ENCODE measurements at regions not wholly inside any gene's neighbourhood (a gene's known extent, or its start where the extent isn't known, plus 50 kb on each side); places are given as distances from the start of the nearest gene placed in this dataset.
"Not testable (repeated sequence)": the region's sequence is repeated elsewhere in the genome, so short reads cannot be mapped to it uniquely, and the experiment has no call there.

DNA sequence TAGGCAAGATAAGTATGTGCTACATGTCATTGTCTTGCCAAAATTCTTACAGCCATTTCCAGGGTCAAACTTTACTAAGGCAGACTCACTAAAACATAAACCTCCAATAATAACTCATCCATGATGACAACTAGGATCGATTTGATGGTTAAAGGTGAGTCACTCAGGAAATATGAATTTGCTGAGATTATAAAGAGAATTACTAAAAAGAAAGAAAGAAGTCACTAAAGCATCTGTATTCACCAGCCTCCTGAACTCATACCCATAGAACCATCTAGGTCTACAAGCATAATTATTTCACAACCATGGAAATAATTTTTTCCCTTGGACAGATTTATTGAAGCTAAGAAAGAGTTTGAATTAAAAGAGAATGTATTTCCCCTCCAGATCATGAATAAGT lies 258.6 kb downstream of the TLE1 start:
- Mint-ChIP-seq H3K9me3 (ENCODE audit: unreplicated experiment) (peaks cover 12% of the 10 kb centered on the region), H3K36me3 (ENCODE audit: unreplicated experiment) (peaks cover 29% of the 10 kb centered on the region), H3K27me3 (ENCODE audit: unreplicated experiment) (no peaks in the 10 kb centered on the region), H3K4me1 (ENCODE audit: low read depth, unreplicated experiment) (no peaks in the 10 kb centered on the region), H3K27ac (ENCODE audit: unreplicated experiment) (no peak overlapping the region), H3K4me3 (ENCODE audit: unreplicated experiment) (no peak overlapping the region)
- no peak for DNase-seq
- TF ChIP-seq, protein P1, sequence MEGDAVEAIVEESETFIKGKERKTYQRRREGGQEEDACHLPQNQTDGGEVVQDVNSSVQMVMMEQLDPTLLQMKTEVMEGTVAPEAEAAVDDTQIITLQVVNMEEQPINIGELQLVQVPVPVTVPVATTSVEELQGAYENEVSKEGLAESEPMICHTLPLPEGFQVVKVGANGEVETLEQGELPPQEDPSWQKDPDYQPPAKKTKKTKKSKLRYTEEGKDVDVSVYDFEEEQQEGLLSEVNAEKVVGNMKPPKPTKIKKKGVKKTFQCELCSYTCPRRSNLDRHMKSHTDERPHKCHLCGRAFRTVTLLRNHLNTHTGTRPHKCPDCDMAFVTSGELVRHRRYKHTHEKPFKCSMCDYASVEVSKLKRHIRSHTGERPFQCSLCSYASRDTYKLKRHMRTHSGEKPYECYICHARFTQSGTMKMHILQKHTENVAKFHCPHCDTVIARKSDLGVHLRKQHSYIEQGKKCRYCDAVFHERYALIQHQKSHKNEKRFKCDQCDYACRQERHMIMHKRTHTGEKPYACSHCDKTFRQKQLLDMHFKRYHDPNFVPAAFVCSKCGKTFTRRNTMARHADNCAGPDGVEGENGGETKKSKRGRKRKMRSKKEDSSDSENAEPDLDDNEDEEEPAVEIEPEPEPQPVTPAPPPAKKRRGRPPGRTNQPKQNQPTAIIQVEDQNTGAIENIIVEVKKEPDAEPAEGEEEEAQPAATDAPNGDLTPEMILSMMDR (IDR thresholded peaks at IDR 0.05; ENCODE audit: partially characterized antibody, unreplicated experiment), result no peak

DNA sequence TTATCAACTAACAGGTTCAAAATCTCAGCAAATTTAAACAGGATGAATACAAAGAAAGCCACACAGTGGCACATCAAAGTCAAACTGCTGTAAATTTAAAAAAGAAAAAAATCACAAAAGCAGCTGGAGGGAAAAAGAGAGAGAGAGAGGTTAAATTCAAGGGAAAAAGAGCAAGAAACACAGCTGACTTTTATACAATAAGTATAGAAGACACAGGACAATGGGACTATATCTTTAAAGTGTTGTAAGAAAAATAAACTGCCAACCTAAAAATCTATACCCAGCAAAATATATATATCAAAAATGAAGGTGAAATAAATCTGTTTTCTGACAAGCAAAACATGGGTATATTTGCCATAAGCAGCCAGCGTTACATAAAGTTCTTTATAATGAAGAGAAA lies 261.5 kb downstream of the TLE1 start:
- no peak for DNase-seq
- TF ChIP-seq, protein P1 (IDR thresholded peaks at IDR 0.05; ENCODE audit: partially characterized antibody, unreplicated experiment), result no peak
- Mint-ChIP-seq H3K27me3 (ENCODE audit: unreplicated experiment) (no peaks in the 10 kb centered on the region), H3K27ac (ENCODE audit: unreplicated experiment) (no peak overlapping the region), H3K36me3 (ENCODE audit: unreplicated experiment) (peaks cover 38% of the 10 kb centered on the region), H3K4me3 (ENCODE audit: unreplicated experiment) (no peak overlapping the region), H3K4me1 (ENCODE audit: low read depth, unreplicated experiment) (no peaks in the 10 kb centered on the region), H3K9me3 (ENCODE audit: unreplicated experiment) (peaks cover 15% of the 10 kb centered on the region)

DNA sequence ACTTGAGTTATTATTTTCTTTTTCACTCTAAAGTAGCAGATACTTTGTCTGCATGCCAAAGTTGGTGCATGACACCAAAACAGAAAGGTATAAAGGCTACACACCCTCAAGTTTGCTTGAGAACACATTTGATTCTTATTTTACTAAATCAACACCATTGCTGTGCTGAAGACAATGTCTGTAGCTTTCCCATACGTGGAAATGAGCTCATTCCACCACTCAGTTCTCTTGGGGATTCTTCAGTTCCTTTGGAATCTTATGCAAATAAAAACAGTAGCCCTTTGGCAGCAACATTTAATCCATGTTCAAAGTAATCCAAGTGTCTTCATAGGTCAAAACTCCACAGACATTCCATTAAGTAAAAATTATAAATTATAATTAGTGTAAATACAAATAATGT lies 264.9 kb downstream of the TLE1 start:
- no peak for DNase-seq
- TF ChIP-seq, protein P1 (IDR thresholded peaks at IDR 0.05; ENCODE audit: partially characterized antibody, unreplicated experiment), result no peak
- no peaks in the 10 kb centered on the region for H3K4me1 Mint-ChIP-seq (ENCODE audit: low read depth, unreplicated experiment)
- peaks cover 9% of the 10 kb centered on the region for H3K9me3 Mint-ChIP-seq (ENCODE audit: unreplicated experiment)
- H3K27me3 Mint-ChIP-seq (ENCODE audit: unreplicated experiment), result no peaks in the 10 kb centered on the region
- H3K36me3 Mint-ChIP-seq (ENCODE audit: unreplicated experiment), result peaks cover 28% of the 10 kb centered on the region
- H3K27ac Mint-ChIP-seq (ENCODE audit: unreplicated experiment), result no peak overlapping the region
- H3K4me3 Mint-ChIP-seq (ENCODE audit: unreplicated experiment), result no peak overlapping the region

DNA sequence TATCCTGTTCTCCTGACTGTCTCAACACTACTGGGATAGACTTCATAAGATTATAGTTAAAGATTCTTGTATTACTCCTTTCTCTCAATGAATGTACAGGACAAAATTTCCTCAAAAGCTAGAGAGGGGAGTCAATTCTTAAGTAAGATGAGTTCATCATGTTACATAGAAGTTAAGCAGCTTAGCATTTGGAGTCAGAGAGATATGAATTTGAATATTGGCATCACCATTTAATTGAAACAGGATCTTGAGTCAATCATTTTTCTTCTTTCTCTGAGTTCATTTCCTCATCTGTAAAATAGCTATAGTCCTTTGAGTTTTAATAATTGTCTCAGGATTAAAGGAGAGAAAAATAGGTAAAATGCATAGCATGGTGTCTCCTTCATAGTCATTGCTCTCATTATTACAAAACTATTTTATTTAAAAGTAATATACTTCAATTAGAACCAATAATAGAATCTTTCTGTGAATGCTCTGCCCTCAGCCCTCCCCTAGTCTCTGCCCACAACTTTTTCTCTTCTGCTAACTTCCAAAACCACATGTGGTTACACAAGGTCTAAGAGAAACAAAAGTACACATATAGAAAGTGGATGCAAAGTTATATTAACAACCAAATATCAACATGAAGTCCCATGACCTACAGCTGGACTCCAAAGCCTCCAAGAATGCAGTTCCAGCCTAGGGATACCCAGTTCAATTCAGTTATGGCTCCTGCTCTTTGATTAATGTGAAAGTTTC lies 265.6 kb downstream of the TLE1 start:
- no peaks in the 10 kb centered on the region for H3K4me1 Mint-ChIP-seq (ENCODE audit: low read depth, unreplicated experiment)
- H3K27ac Mint-ChIP-seq (ENCODE audit: unreplicated experiment), result no peak overlapping the region
- peaks cover 9% of the 10 kb centered on the region for H3K9me3 Mint-ChIP-seq (ENCODE audit: unreplicated experiment)
- H3K36me3 Mint-ChIP-seq (ENCODE audit: unreplicated experiment), result peaks cover 28% of the 10 kb centered on the region
- no peak for DNase-seq
- H3K4me3 Mint-ChIP-seq (ENCODE audit: unreplicated experiment), result no peak overlapping the region
- TF ChIP-seq, protein P1 (IDR thresholded peaks at IDR 0.05; ENCODE audit: partially characterized antibody, unreplicated experiment), result no peak
- no peaks in the 10 kb centered on the region for H3K27me3 Mint-ChIP-seq (ENCODE audit: unreplicated experiment)

DNA sequence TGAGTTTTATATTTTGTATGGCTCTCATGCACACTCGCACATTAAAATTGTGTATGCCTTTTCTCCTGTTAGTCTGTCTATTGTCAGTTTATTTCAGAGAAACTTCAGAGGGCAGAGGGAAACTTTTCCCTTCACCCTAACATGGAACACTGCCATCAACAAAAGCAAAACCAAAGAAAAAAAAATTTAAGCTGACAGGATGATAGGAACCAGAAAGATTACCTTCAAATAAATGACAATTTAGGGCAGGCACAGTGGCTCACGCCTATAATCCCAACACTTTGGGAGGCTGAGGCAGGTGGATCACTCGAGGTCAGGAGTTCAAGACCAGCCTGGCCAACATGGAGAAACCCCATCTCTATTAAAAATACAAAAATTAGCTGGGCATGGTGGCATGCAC lies 268.3 kb downstream of the TLE1 start:
- H3K27me3 Mint-ChIP-seq (ENCODE audit: unreplicated experiment); H3K27ac Mint-ChIP-seq (ENCODE audit: unreplicated experiment); H3K4me3 Mint-ChIP-seq (ENCODE audit: unreplicated experiment); H3K4me1 Mint-ChIP-seq (ENCODE audit: low read depth, unreplicated experiment); H3K9me3 Mint-ChIP-seq (ENCODE audit: unreplicated experiment); DNase-seq: not testable (repeated sequence)
- peaks cover 20% of the 10 kb centered on the region for H3K36me3 Mint-ChIP-seq (ENCODE audit: unreplicated experiment)
